Prostate gland (tissue), 2 donors: ENCODE measurements at regions not wholly inside any gene's neighbourhood (a gene's known extent, or its start where the extent isn't known, plus 50 kb on each side); places are given as distances from the start of the nearest gene placed in this dataset.

ENCODE experiments used
- small RNA-seq, 2 donors: library from RNA; depleted of rRNA; stranded (forward); fragments of <200 nt; gene quantifications; one replicate each; pipeline ENCODE3, GENCODE V24; 2016

Small RNA genes in the stretch of these regions (small RNA-seq; reads per million reads assigned to genes)
- gene AL359711.1 (0 reads per million in 2 donors), gene RNY3P11 (0 reads per million in 2 donors)
